SU-DHL-6 (cell line): ENCODE measurements at regions not wholly inside any gene's neighbourhood (a gene's known extent, or its start where the extent isn't known, plus 50 kb on each side); places are given as distances from the start of the nearest gene placed in this dataset.

Experiments
- EZH2phosphoT487 ChIP-seq: fragments of 200-600 bp; sonication (generic), shearing (Covaris generic); conservative IDR thresholded peaks from 2 replicates; pipeline ENCODE4 v1.6.1; 2018; ENCODE audit warnings: mild to moderate bottlenecking, antibody characterized with exemption, low read length, moderate library complexity, mixed read lengths
- TF ChIP-seq, protein P1 (sequence below): fragments of 200-600 bp; sonication (generic); IDR thresholded peaks from one replicate; pipeline ENCODE4 v1.5.1; 2017; ENCODE audit warnings: antibody characterized with exemption, mild to moderate bottlenecking, low read length, moderate library complexity; ENCODE audit not compliant: insufficient read depth, poor library complexity, severe bottlenecking

DNA sequence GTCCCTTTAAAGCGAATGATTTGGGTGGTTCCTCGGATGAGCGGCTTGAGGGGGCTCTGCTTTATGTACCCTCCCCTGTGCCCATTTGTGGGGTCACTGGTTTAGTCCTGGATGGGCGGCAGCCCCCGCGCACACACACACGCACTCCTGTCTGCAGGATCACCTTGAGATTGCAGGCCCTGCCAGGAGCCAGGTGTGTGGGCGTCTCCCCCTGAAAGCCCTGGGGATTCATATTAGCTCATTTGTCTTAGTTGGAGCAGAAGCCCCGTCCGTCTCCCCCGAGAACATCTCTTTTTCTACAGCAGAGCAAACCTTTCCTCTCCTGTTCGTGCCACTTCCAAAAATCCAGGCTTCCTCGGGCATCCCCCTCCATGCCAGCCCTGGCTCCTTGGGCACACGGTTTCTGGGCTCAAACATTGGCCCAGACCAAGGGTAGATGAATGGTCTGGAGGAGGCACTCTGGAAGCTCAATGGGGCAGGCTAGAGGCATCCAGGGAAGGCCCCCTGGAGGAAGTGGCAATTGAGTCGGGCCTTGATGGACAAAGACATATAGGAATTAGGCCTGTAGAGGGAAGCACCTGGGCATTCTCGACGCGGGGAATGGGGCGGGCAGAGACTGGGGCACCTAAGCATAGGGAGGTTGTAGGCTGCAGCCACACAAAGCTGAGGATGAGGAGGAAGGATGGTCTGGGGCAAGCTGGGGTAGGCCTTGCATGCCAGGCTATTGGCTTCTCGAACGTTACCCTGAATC lies 218.5 kb upstream of the GSE1 start:
- TF ChIP-seq, protein P1, sequence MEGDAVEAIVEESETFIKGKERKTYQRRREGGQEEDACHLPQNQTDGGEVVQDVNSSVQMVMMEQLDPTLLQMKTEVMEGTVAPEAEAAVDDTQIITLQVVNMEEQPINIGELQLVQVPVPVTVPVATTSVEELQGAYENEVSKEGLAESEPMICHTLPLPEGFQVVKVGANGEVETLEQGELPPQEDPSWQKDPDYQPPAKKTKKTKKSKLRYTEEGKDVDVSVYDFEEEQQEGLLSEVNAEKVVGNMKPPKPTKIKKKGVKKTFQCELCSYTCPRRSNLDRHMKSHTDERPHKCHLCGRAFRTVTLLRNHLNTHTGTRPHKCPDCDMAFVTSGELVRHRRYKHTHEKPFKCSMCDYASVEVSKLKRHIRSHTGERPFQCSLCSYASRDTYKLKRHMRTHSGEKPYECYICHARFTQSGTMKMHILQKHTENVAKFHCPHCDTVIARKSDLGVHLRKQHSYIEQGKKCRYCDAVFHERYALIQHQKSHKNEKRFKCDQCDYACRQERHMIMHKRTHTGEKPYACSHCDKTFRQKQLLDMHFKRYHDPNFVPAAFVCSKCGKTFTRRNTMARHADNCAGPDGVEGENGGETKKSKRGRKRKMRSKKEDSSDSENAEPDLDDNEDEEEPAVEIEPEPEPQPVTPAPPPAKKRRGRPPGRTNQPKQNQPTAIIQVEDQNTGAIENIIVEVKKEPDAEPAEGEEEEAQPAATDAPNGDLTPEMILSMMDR, result no peak
- TF ChIP-seq EZH2phosphoT487, result no peak
